Muscle of arm (tissue), 1 donor: ENCODE measurements at regions not wholly inside any gene's neighbourhood (a gene's known extent, or its start where the extent isn't known, plus 50 kb on each side); places are given as distances from the start of the nearest gene placed in this dataset.
A peak's percentile ranks its signal among the peaks of the same experiment; 100 is the strongest.
"Not testable (repeated sequence)": the region's sequence is repeated elsewhere in the genome, so short reads cannot be mapped to it uniquely, and the experiment has no call there.

Experiments used
- DNase-seq: peaks from one replicate; pipeline ENCODE4 v3.0.0-alpha.2; 2013

DNA sequence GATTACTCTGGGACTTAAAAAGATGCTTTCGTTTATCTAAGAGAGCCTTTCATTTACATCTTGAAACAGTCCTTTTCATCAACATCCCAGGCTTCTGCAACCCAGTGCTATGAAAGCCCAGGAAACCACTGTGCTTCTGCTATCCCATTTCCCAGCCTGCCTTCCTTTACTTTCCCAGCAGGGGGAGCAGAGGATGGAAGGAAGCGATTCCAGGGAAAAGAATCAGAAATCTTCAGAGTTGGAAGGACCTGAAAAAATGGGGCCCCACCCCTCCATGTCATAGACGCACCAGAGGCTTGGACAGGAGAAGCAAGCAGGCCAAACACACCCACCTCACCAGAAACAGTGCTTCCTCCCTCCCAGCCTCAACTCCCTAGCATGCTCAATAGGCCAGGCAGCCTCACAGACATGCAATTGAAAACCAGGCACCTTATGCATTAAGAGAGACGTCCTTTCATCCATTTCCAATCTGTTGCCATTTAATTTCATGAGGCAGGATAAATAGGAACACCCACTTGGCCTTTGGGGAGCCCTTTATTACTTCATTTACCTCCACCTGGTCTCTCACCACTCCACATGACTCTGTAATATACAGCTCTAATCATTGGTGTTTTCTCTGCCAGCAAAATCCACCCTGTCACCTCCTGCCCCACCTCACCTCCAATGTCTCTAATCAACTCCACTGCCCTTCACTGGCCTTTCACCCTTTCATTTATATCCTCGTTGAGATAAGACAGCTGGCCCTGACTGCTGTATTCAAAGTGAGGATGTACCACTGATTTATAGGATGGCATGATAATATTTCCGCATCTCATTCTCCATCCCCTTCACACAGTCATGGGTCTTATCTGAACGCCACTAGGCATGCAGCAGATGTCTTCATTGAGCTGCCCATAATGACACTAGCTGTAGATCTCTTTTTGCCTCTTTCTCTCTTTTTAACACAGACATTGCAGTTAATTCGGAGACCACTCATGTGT lies 583.9 kb downstream of the NTRK3 start:
- DNase-seq = peak; percentile 25

DNA sequence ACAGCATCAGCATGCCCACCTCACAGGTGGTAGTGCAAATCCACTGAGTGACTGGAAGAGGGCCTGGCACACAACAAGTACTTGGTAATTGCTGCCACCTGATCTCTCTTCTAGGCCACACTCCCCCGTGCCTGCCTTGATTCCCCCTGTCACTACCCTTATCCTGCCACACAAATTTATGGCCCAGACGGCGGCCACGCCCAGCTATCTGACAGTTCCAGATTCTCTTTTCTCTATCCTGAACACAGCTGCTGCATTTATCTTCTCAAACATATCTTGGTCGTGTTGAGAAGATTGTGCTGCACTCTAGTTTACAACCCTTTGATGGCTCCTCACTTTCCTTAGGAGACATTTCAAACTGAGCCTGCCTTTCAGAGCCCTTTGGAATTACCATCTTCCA lies 585.2 kb downstream of the NTRK3 start:
- DNase-seq = no peak

DNA sequence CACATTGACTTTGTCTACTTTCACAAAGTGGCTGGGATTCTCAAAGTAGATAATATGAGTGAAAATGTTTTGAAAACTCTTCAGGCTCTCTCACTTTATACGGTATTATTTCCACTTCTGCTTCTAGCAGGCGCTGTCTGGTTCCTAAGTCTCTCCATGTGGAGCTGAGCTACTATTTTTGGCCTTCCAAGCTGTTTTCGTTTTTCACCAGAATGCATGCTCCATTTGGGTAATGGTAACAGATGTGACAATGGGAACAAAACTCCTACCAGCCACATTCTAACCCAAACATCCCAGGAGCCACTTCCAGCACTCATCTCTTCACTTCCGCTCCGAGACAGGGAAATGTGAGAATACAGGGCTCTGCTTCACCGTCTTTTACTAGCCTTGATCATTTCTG lies 586.7 kb downstream of the NTRK3 start:
- DNase-seq = no peak

DNA sequence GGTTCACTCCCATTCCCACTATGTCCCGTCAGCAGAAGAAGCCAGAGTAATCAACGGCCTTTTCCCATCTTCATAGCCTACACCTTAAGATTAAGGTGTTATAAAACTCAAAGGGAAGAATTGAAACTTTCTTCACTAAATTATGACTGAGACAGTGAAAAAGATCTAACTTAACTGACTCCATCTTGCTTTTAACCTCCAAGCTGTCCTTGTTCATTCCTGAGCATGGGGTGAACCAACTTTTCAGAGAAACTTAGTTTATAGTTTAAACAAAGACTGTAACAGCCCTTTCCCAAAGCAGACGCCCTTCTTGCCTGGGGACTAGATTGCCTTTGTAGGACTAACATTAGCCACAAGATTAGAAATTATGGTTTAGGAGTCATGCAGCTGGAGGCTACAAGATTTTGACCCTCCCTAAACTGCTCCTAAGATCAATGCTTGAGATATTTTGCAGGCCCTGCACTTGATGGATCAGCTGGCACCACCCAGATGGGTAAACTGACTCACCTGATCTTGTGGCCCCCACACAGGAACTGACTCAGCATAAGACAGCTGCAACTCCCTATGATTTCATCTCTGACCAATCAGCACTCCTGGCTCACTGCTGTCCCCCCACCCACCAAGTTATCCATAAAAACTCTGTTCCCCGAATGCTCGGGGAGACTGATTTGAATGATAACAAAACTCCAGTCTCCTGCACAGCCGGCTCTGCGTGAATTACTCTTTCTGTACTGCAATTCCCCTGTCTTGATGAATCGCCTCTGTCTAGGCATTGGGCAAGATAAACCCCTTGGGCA lies 587.6 kb downstream of the NTRK3 start:
- DNase-seq = not testable (repeated sequence)

DNA sequence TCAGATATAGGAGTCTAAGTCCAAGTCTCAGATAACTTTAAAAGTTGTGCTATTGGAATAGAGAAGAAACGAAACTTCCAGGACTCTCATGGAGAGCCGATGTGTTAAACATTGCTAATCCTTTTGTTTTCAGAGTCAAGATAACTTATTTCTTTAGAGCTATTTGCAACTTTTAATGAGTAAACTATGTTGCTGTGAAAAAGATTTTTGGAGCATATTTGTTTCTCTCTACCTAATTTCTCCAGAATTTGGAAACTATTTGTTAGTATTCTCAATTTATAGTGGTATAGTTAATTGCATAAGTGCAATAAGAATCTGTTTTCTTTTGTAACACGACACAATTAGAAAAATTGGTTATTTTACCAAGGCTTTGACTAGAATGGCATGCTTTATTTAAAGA lies 588.9 kb downstream of the NTRK3 start:
- no peak for DNase-seq

DNA sequence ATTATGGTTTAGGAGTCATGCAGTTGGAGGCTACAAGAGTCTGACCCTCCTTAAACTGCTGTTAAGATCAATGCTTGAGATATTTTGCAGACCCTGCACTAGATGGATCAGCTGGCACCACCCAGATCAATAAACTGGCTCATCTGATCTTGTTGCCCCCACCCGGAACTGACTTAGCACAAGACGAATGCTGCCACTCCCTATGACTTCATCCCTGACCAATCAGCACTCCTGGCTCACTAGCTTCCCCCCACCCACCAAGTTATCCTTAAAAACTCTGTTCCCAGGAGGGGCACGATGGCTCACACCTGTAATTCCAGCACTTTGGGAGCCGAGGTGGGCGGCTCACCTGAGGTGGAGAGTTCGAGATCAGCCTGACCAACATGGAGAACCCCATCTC lies 594.0 kb downstream of the NTRK3 start:
- DNase-seq = no peak

DNA sequence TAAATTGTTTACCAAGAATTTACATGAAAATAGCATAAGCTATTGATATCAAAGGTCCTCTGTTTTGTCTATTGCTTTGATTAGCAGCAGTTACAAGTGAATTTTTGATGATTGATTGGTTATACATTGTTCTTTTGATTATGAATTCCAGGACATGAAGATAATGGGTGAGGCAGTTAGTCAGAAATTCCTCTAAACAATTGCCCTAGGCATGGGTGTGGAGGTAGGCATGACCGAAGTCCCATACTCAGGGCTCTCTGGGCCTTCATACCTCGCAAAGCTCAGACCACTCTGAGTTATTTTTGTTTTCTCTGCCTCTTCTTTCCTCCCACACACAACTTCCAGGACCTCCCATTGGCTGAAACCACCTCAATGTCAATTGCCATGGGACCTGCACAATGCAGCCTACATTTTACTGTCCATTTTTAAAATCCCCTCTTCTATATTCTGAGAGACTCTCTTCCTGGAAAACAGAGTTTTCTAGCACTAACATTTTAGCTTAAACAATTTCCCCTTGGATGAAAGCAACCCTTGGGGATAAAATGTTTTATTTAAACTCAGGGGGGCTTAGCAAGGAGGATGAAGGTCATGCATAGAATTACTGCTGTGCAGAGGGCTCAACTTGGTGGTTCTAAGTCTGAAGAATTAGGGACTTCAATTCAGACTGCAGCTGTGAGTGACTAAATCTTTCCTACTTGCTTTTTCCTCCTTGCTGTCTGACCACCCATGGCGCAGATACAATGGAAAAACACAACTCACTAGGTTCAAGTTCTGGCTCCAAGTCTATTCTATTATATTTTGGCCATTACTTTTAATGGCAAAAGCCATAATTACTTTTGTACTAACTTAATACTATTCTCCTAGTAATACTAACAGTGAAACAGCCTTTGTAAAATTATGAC lies 594.8 kb downstream of the NTRK3 start:
- peak; percentile 58 for DNase-seq

DNA sequence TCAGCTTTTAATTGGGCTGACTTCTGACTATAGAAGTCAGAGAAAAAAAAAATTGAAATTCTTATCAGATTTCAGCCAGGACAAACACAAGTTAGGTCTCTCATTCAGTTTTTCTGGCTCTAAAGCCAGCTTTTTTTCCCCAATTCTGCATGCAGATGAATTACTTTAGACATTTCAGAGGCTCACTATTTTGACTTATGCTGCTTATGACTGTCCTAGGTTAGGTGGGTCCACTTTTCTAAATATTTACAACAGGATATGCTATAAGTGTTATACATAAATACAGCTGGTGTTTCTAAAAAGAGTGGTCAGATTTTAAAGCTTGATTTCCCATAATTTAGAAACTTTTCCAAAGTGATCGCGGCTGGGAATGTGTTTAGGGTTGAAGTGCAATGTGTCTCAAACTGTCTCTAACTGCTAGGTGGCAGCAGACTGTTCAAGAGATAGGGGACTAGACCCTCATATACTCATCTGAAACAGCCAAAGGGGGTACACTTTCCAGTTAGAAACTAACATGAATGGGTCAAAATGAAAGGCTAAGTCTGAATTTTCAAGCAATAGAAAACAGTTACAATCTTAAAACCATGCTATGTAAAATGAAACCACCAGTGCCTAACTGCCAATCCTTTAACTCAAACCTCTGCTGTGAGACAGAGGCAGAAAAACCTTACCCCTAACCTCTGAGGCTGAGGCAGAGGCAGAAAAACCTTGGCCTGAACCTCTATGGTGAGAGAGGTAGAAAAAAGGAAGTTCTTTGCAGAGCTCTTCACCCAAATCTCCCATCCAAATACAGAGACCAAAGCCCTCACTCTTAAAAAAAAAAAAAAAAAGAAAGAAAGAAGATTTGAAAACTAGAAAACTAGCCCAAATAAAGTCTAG lies 596.0 kb downstream of the NTRK3 start:
- no peak for DNase-seq

DNA sequence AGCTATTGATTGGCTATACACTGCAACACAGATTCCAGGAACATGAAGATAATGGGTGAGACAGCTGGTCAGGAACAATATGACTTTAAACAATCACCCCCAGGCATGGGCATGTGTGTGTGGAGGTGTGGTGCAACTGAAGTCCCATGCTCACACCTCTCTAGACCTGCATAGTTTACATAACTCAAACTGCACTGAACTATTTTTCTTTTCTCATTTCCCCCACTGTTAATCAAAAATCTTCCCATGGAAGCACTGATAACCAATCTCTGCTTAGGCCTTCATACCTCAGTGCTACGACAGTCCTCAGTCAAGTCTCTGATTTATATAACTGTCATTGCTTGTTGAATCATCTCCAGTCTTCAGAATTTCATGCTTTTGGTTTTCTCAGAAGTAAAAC lies 600.2 kb downstream of the NTRK3 start:
- DNase-seq = no peak

DNA sequence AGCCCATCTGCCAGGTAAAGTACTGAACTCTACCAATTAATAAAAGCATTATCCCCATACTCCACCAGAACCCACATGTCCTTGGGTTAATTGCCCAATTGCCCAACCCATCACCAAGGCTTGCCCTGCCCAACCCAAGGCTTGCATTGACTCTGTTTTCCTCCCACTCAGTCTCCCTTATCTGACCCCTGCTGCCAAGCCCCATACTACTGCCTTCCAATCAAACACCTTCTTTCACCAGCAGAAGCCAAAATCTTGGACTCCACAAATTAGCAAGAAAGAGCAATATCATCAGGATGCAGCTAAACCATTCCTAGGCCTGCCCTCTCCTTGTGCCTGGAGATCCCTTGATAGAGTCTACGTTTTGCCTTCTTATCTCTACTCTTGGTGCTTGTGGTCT lies 602.9 kb downstream of the NTRK3 start:
- DNase-seq = no peak

DNA sequence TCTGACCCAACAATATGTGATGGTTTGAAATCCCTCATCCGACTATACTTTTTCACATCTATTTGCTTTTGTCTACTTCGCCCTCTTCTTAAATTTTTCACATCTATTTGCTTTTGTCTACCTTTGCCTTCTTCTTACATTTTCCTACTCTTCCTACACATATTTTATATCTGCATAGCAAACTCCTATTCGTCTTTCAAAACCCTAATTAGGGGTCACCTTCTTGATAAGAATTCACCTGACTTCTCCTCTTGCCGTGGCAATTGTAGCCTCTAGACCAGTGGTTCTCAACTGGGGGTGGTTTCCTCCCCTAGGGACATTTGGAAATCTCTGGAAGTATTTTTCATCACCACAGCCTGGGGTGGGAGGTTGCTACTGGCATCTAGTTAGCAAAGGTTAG lies 607.4 kb downstream of the NTRK3 start:
- no peak for DNase-seq

DNA sequence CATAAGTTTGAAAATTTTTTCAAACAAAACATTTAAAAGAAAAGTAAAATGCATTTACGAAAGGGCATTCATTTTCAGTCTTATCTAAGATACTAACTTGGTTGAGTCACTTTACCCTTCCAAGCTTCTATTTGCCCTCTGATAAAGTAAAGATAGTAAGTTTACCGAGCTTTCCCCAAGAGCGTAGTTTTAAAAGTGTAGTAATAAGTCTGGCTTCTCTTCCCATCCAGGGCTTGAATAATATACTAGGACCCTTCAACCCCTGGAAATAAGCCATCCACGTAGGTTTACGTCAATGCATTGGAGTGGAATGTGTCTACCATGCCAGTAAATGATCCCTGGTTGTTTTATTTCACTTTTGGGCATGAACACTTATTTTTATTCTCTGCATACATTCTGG lies 608.3 kb downstream of the NTRK3 start:
- peak; percentile 30 for DNase-seq

DNA sequence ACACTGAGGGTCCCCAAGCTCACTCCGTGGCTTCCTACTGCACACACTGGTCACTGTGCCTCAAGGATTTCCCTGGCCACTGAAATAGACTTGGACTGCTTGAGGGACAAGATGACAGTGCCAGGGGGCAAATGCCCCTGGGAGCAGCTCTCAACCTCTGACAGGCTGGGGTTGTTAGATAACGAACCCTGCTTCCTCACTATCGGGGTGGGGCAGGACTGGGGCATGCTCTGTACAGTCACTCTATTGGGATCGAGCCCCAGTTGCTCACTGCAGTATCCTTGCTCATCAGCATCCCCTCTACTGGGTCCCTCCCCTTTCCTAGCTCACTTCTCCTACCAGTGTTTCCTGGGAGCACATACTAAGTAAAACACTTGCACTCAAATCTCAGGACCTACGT lies 610.8 kb downstream of the NTRK3 start:
- no peak for DNase-seq

DNA sequence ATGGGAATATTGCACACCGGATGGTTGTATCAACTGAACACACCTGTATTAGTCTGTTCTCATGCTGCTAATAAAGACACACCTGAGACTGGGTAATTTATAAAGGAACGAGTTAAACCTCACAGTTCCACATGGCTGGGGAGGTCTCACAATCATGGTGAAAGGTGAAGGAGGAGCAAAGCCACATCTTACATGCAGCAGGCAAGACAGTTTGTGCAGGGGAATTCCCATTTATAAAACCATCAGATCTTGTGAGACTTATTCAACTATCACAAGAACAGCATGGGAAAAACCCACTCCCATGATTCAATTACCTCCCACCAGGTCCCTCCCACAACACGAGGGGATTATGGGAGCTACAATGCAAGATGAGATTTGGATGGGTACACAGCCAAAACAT lies 613.5 kb downstream of the NTRK3 start:
- DNase-seq = not testable (repeated sequence)

DNA sequence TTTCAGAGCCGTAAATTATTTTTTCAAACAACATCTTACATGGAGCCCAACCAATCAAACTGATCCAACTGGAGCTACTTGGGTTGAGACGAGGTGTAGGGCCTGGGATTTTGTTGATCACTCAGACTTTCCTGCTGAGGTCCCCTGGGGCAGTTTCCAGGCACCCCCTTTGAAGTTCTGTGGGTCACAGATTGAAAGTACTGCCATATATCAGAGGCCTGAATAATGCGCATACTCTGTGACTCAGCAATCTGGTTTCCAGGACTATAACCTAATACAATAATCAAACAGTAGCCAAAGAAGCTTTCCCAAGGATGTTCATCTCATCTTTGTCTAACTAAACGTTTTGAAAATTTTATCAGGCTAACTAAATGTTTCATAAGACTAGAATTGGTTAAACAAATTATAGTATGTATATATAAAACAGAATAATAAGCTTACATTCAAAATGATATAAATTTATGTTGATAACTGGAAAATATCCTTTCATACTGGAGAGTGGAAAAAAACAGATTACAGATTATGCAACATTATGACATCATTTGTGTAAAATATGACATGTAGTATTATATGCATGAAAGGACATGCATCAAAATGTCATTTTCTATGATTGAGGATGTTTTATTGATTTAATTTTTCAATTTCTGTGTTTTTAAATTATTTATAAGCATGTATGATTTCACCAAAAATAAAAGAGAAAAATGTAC lies 617.1 kb downstream of the NTRK3 start:
- DNase-seq = no peak

DNA sequence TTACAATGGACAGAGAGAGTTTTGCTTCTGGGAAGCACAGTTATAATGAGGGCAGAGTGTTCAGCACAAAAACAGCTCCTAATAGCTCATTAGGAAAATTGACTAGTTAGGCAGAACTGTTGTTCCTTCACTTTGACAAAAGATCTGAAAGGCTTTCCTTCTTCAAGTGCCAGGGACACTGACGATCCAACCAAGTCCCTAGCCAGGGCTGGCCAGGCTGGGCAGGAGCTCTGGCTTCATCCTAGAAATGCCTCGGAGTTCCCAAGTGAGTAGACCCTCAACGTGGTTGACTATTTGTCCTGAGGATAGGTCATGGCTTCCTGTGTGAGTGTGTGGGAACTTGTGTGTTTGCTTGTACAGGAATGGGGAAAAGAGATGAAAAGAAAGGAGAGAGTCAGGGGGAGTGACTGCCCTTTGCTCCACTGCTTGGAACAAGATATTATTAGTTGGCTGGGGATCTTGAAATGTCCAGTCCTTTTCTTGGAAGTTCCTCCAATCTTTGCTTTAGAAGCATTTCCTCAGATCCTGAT lies 617.9 kb downstream of the NTRK3 start:
- no peak for DNase-seq

DNA sequence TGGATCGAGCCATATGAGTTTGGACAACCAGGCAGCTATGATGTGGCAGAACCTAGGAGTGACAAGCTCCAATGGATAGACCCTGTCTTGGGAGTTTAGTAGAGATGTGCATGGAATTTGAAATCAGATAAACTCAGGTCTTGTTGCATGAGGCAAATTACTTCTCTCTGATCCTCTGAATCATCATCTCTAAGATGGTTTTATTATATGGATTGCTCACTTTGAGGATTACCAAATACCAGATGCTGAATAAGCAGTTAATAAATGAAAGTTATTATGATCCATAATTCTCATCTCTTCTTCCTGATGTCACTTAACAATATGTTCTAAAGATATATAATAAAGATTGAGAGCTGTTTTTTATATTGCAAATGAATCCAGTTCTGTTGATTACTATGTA lies 622.2 kb downstream of the NTRK3 start:
- DNase-seq = no peak

DNA sequence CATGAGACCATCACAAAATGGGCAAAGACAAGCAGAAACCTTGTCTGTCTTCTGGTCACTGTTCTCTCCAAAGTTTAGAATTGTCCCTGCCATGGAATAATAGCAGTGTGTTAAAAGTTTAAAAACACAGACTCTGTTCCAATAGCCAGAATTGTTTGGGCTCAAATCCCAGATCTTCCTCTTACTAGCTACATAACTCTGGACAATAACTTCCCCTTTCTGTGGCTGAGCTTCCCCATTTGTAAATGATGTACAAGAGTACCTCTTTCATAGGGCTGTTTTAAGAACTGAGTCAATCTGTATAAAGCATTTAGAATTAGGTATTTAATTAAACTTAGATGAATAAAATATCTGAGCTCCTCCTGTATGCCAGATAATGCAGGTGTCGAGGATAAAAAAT lies 623.0 kb downstream of the NTRK3 start:
- peak; percentile 62 for DNase-seq

DNA sequence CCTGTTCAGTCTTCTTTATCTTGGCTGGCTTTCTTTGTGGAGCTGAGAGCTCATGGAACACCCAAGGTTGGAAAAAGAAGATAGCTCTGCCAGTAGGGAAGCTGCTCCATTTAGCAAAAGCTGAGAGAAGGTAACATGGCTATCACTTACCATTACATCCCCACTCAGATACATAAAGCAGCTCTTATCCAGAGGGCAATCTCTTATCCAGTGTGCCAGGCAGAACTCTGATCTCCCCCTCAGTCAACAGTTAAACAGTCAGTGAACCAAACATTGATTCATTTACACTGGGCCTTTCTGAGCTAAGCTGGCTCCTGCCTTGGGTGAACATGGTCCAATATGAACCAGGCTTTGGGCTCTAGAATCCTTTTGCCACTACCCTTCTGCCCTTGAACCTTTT lies 624.2 kb downstream of the NTRK3 start:
- no peak for DNase-seq

DNA sequence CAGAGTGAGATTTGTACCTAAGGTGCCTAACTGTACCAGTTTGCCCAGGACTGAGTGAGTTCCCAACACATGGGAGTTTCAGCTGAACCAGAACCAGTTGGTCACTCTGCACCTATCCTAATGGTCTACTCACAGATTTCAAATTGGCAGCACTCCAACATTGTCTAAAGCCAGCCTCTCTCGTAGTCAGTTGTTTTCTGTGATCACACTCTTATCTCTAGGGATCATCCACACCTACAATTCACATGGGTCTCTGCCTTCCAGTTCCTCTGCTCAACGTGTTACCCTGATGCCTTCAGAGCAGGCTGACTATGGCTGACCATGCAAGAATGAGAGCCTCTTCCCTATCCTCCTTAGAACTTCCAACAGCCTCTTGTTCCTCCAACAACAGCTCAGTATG lies 624.8 kb downstream of the NTRK3 start:
- DNase-seq = no peak
